ENCODE measurements at regions not wholly inside any gene's neighbourhood (a gene's known extent, or its start where the extent isn't known, plus 50 kb on each side); places are given as distances from the start of the nearest gene placed in this dataset.
"Not testable (repeated sequence)": the region's sequence is repeated elsewhere in the genome, so short reads cannot be mapped to it uniquely, and the experiment has no call there.

DNA sequence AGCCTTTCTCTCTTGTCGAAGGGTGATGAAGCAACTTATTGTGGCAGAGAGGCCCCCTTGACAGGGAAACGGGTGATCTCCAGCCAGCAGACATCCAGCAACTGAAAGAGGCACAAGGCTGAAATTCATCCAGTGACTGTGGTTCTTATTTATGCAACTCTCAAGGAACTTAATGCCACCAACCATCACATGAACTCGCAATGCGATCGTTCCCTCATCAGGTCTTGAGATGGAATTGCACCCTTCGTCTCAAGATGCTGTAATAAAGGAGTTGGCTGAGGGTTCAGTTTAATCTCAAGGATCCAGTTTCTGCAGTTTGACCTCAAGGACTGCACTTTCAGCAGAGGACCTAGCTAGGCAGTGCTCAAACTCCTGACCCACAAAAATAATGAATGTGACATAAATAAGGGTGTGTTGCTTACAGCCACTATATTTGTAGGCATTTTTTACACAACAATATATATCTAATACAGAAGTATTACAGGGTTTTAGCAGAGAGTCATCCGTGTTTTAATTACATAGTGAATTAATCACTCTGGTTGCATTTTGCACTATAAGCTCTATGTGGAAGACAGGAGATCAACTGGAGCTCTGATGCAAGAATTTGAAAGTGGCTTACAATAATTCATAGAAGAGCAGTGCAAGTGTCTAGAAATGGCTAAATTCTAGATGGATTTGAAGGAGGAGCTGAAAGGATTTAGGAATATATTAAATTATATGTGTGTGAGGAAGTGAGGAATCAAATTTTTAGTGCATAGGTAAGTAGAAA, 957.8 kb upstream of the CTNND2 start:
- Histone ChIP-seq H3K4me1 (no peaks in the 10 kb centered on the region), H3K27ac (no peak overlapping the region), H3K27me3 (no peaks in the 10 kb centered on the region), H3K36me3 (replicated peaks in 1 of 2; ENCODE audit: insufficient read depth in 1 of 2, low read depth in 2 of 2) (no peaks in the 10 kb centered on the region), H3K4me3 (no peak overlapping the region), H3K9me3 (no peaks in the 10 kb centered on the region)
- WGBS, 2 donors: 47 to 58% methylated on average over 7 of the region's 7 CpGs
- ATAC-seq: no peak
- no peak for DNase-seq
- intact Hi-C loops (cut with DNase I): no loop called here
- TF ChIP-seq POLR2A (IDR thresholded peaks at IDR 0.05): no peak
- TF ChIP-seq, protein P1, sequence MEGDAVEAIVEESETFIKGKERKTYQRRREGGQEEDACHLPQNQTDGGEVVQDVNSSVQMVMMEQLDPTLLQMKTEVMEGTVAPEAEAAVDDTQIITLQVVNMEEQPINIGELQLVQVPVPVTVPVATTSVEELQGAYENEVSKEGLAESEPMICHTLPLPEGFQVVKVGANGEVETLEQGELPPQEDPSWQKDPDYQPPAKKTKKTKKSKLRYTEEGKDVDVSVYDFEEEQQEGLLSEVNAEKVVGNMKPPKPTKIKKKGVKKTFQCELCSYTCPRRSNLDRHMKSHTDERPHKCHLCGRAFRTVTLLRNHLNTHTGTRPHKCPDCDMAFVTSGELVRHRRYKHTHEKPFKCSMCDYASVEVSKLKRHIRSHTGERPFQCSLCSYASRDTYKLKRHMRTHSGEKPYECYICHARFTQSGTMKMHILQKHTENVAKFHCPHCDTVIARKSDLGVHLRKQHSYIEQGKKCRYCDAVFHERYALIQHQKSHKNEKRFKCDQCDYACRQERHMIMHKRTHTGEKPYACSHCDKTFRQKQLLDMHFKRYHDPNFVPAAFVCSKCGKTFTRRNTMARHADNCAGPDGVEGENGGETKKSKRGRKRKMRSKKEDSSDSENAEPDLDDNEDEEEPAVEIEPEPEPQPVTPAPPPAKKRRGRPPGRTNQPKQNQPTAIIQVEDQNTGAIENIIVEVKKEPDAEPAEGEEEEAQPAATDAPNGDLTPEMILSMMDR (IDR thresholded peaks at IDR 0.05): no peak

DNA sequence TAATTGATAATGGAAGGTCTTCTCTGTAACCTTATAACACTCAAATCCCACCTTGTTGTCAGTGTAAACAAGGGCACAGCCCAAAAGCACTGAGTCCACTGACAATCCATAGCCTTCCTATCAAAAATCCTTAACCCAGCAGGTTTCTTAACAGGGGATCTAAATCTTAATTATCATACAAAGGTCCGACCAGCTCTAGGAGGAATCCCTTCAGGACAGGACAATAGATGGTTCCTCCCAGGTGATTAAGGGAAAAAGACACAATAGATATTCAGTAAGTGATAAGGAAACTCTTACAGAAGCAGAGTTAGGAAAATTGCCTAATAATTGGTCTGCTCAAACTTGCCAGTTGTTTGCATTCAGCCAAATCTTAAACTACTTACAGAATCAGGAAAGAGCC, 951.9 kb upstream of the CTNND2 start:
- H3K4me1 ChIP-seq; H3K4me3 ChIP-seq; ATAC-seq; H3K9me3 ChIP-seq; H3K36me3 ChIP-seq (replicated peaks in 1 of 2; ENCODE audit: insufficient read depth in 1 of 2, low read depth in 2 of 2); DNase-seq; H3K27me3 ChIP-seq; H3K27ac ChIP-seq; intact Hi-C loops (cut with DNase I): not testable (repeated sequence)
- WGBS, 2 donors: 9 to 17% methylated on average over 1 of the region's 1 CpG

DNA sequence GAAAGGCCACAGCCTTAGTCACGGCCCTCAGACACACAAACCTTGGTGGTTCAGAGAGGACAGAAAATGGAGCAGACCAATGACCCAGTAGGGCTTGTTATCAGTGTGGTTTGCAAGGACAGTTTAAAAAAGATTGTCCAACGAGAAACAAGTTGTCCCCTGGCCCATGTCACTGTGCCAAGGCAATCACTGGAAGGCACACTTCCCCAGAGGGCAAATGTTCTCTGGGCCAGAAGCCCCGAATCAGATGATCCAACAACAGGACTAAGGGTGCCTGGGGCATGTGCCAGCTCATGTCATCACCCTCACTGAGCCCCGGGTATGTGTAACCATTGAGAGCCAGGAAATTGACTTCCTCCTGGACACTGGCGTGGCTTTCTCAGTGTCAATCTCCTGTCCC, 950.1 kb upstream of the CTNND2 start:
- Histone ChIP-seq H3K4me3 (no peak overlapping the region), H3K36me3 (replicated peaks in 1 of 2; ENCODE audit: insufficient read depth in 1 of 2, low read depth in 2 of 2) (no peaks in the 10 kb centered on the region), H3K9me3 (no peaks in the 10 kb centered on the region), H3K27me3 (no peaks in the 10 kb centered on the region), H3K27ac (no peak overlapping the region), H3K4me1 (no peaks in the 10 kb centered on the region)
- intact Hi-C loops (cut with DNase I): no loop called here
- ATAC-seq (no peak), DNase-seq (no peak)
- TF ChIP-seq, protein P1 (IDR thresholded peaks at IDR 0.05): no peak
- no peak for TF ChIP-seq POLR2A (IDR thresholded peaks at IDR 0.05)
- WGBS, 2 donors: 40 to 44% methylated on average over 5 of the region's 5 CpGs

DNA sequence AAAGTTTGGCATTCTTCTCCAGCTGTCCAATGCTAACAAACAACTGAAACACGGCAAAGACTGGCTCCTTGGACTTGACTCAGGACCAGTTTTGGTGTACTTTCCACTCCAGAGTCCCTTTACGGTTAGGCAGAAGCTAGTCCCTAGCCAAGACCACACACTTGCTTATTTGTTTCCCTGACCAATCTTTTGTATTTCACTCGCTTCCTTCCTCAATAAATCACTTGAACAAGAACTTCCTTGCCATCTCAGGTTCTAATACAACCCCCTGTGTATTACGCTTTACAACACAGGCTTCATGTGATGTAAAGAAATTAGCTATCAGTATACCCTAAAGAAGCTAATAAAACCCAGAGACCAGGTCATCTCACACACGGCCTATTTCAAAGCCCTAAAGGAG, 947.5 kb upstream of the CTNND2 start:
- WGBS, 2 donors: 52 to 65% methylated on average over 5 of the region's 5 CpGs
- Histone ChIP-seq H3K27me3 (no peaks in the 10 kb centered on the region), H3K36me3 (replicated peaks in 1 of 2; ENCODE audit: insufficient read depth in 1 of 2, low read depth in 2 of 2) (no peaks in the 10 kb centered on the region), H3K4me3 (no peak overlapping the region), H3K4me1 (no peaks in the 10 kb centered on the region), H3K27ac (no peak overlapping the region), H3K9me3 (no peaks in the 10 kb centered on the region)
- DNase-seq: no peak
- ATAC-seq: no peak
- TF ChIP-seq, protein P1 (IDR thresholded peaks at IDR 0.05): no peak
- no peak for TF ChIP-seq POLR2A (IDR thresholded peaks at IDR 0.05)
- intact Hi-C loops (cut with DNase I): no loop called here

DNA sequence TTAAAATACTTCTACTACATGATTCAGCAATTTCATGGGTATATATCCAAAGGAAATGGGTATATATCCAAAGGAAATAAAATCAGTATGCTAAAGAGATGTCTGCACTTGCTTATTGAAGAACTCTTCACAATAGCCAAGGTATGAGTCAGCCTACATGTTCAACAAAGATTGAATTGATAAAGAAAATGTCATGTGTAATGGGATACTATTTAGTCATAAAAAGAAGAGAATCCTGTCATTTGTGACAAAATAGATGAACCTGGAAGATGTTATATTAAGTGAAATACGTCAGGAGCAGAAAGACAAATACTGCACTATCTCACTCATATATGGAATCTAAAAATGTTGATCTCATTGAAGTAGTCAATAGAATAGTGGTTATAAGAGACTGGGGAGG, 944.5 kb upstream of the CTNND2 start:
- H3K27me3 ChIP-seq: no peaks in the 10 kb centered on the region
- ATAC-seq (no peak), DNase-seq (no peak)
- no peaks in the 10 kb centered on the region for H3K4me1 ChIP-seq
- TF ChIP-seq, protein P1 (IDR thresholded peaks at IDR 0.05): no peak
- TF ChIP-seq POLR2A (IDR thresholded peaks at IDR 0.05): no peak
- intact Hi-C loops (cut with DNase I): no loop called here
- H3K4me3 ChIP-seq: no peak overlapping the region
- 29 to 42% methylated on average over 1 of the region's 1 CpG for WGBS, 2 donors
- H3K9me3 ChIP-seq: no peaks in the 10 kb centered on the region
- H3K36me3 ChIP-seq (replicated peaks in 1 of 2; ENCODE audit: insufficient read depth in 1 of 2, low read depth in 2 of 2): no peaks in the 10 kb centered on the region
- no peak overlapping the region for H3K27ac ChIP-seq

Measured in body of pancreas (tissue), 4 donors.